SK-N-SH treated with all-trans-retinoic acid at 6 μM for 48 hours (cell line): ENCODE measurements at regions not wholly inside any gene's neighbourhood (a gene's known extent, or its start where the extent isn't known, plus 50 kb on each side); places are given as distances from the start of the nearest gene placed in this dataset.

Experiments used
- ATAC-seq: fragments of 200-7000 bp; cut with Tn5 transposase; 3 replicates; pipeline ENCODE4 v1.9.1; 2020; ENCODE audit warnings: mild to moderate bottlenecking, moderate library complexity
- ARNTL ChIP-seq: fragments of 450-650 bp; formaldehyde crosslinking; IDR thresholded peaks from 2 replicates; pipeline ENCODE4 v1.5.0; 2020; ENCODE audit warnings: low read depth, mild to moderate bottlenecking, moderate library complexity, borderline replicate concordance
- BACH2 ChIP-seq: fragments of 250-450 bp; sonication (Bioruptor Pico); IDR thresholded peaks from 2 replicates; pipeline ENCODE4 v1.9.0; 2021; ENCODE audit warnings: mild to moderate bottlenecking, borderline replicate concordance
- CREB5 ChIP-seq: fragments of 250-450 bp; sonication (Bioruptor Pico); IDR thresholded peaks from 2 replicates; pipeline ENCODE4 v1.5.1; 2020; ENCODE audit warnings: low read depth, mild to moderate bottlenecking, moderate library complexity
- CSDC2 ChIP-seq: fragments of 250-450 bp; sonication (Bioruptor Pico); IDR thresholded peaks from 2 replicates; pipeline ENCODE4 v1.5.0; 2020; ENCODE audit warnings: mild to moderate bottlenecking, moderate library complexity
- CSRNP3 ChIP-seq: fragments of 250-450 bp; sonication (Bioruptor Pico); IDR thresholded peaks from 2 replicates; pipeline ENCODE4 v1.5.1; 2021; ENCODE audit warnings: mild to moderate bottlenecking, moderate library complexity
- ESRRG ChIP-seq: fragments of 250-450 bp; sonication (Bioruptor Pico); IDR thresholded peaks from 2 replicates; pipeline ENCODE4 v1.6.1; 2021; ENCODE audit warnings: mild to moderate bottlenecking
- GLIS3 ChIP-seq: fragments of 250-450 bp; sonication (Bioruptor Pico); IDR thresholded peaks from 2 replicates; pipeline ENCODE4 v1.5.0; 2020; ENCODE audit warnings: mild to moderate bottlenecking, moderate library complexity
- ISL1 ChIP-seq: fragments of 250-450 bp; sonication (Bioruptor Pico); IDR thresholded peaks from 2 replicates; pipeline ENCODE4 v2.1.2; 2022; ENCODE audit warnings: mild to moderate bottlenecking, moderate library complexity
- OSR1 ChIP-seq: fragments of 250-450 bp; sonication (Bioruptor Pico); IDR thresholded peaks from 2 replicates; pipeline ENCODE4 v1.8.0; 2022; ENCODE audit warnings: moderate library complexity, mild to moderate bottlenecking, inconsistent platforms
- PATZ1 ChIP-seq: fragments of 250-450 bp; sonication (Bioruptor Pico); IDR thresholded peaks from 2 replicates; pipeline ENCODE4 v1.8.0; 2020; ENCODE audit warnings: mild to moderate bottlenecking, moderate library complexity, borderline replicate concordance
- POU6F1 ChIP-seq: fragments of 250-450 bp; sonication (Bioruptor Pico); IDR thresholded peaks from 2 replicates; pipeline ENCODE4 v1.8.0; 2021; ENCODE audit warnings: low read depth, mild to moderate bottlenecking, moderate library complexity, borderline replicate concordance
- PPARA ChIP-seq: fragments of 250-450 bp; sonication (Bioruptor Pico); IDR thresholded peaks from 2 replicates; pipeline ENCODE4 v1.5.0; 2020; ENCODE audit warnings: mild to moderate bottlenecking, borderline replicate concordance
- RARB ChIP-seq: fragments of 250-450 bp; sonication (Bioruptor Pico); IDR thresholded peaks from 2 replicates; pipeline ENCODE4 v1.8.0; 2021; ENCODE audit warnings: mild to moderate bottlenecking, moderate library complexity
- TCF4 ChIP-seq: fragments of 250-450 bp; sonication (Bioruptor Pico); IDR thresholded peaks from 2 replicates; pipeline ENCODE4 v1.8.0; 2021; ENCODE audit warnings: mild to moderate bottlenecking, moderate library complexity, borderline replicate concordance
- TOX ChIP-seq: fragments of 250-450 bp; sonication (Bioruptor Pico); IDR thresholded peaks from 2 replicates; pipeline ENCODE4 v1.8.0; 2021; ENCODE audit warnings: mild to moderate bottlenecking, moderate library complexity, borderline replicate concordance
- TSHZ2 ChIP-seq: fragments of 250-450 bp; sonication (Bioruptor Pico); IDR thresholded peaks from 2 replicates; pipeline ENCODE4 v1.5.0; 2020; ENCODE audit warnings: mild to moderate bottlenecking, moderate library complexity
- ZFP3 ChIP-seq: fragments of 250-450 bp; sonication (Bioruptor Pico); IDR thresholded peaks from 2 replicates; pipeline ENCODE4 v1.5.0; 2020; ENCODE audit warnings: mild to moderate bottlenecking, moderate library complexity
- ZFP30 ChIP-seq: fragments of 450-650 bp; formaldehyde crosslinking; IDR thresholded peaks from 2 replicates; pipeline ENCODE4 v1.5.0; 2022; ENCODE audit warnings: mild to moderate bottlenecking, moderate library complexity
- ZNF70 ChIP-seq: fragments of 450-650 bp; formaldehyde crosslinking; IDR thresholded peaks from 2 replicates; pipeline ENCODE4 v1.5.0; 2020; ENCODE audit warnings: mild to moderate bottlenecking, moderate library complexity
- ZNF8 ChIP-seq: fragments of 450-650 bp; formaldehyde crosslinking; IDR thresholded peaks from 2 replicates; pipeline ENCODE4 v1.5.0; 2020; ENCODE audit warnings: mild to moderate bottlenecking, moderate library complexity

GRCh38 chr10:125344573-125345171 is 184.3 kb upstream of the CTBP2 start:
- ATAC-seq = no peak
- TF ChIP-seq ESRRG (CRISPR knock-in tag) = no peak
- no peak for TF ChIP-seq ZFP30
- no peak for TF ChIP-seq POU6F1
- TF ChIP-seq PPARA (CRISPR knock-in tag) = no peak
- no peak for TF ChIP-seq TOX
- TF ChIP-seq OSR1 (CRISPR knock-in tag) = no peak
- TF ChIP-seq CSRNP3 (CRISPR knock-in tag) = no peak
- TF ChIP-seq TSHZ2 (CRISPR knock-in tag) = no peak
- no peak for TF ChIP-seq GLIS3 (CRISPR knock-in tag)
- TF ChIP-seq CSDC2 (CRISPR knock-in tag) = no peak
- TF ChIP-seq ZNF8 = no peak
- no peak for TF ChIP-seq ZNF70
- no peak for TF ChIP-seq RARB (CRISPR knock-in tag)
- no peak for TF ChIP-seq TCF4 (CRISPR knock-in tag)
- no peak for TF ChIP-seq BACH2 (CRISPR knock-in tag)
- no peak for TF ChIP-seq CREB5

- TF ChIP-seq ISL1 (CRISPR knock-in tag) = no peak
- TF ChIP-seq TCF4 (CRISPR knock-in tag) = peak; percentile 24; the same call in 1 of the 2 replicates
- ATAC-seq = no peak
These were observed 183.6 kb upstream of the CTBP2 start for GRCh38 chr10:125343983-125344382.

GRCh38 chr10:125343118-125343925 is 183.0 kb upstream of the CTBP2 start:
- no peak for TF ChIP-seq TCF4 (CRISPR knock-in tag)
- 0 out of 3 replicates have a peak, but pooled peaks have one; percentile 41 for ATAC-seq

GRCh38 chr10:125341611-125342010 is 181.2 kb upstream of the CTBP2 start:
- no peak for ATAC-seq
- no peak for TF ChIP-seq PPARA (CRISPR knock-in tag)
- no peak for TF ChIP-seq POU6F1
- no peak for TF ChIP-seq ESRRG (CRISPR knock-in tag)
- no peak for TF ChIP-seq CREB5
- TF ChIP-seq CSRNP3 (CRISPR knock-in tag) = no peak
- TF ChIP-seq ZNF8 = no peak
- TF ChIP-seq ARNTL (CRISPR knock-in tag) = no peak
- TF ChIP-seq PATZ1 (CRISPR knock-in tag) = no peak
- no peak for TF ChIP-seq OSR1 (CRISPR knock-in tag)
- no peak for TF ChIP-seq CSDC2 (CRISPR knock-in tag)
- TF ChIP-seq ZFP3 (CRISPR knock-in tag) = no peak
- TF ChIP-seq TCF4 (CRISPR knock-in tag) = no peak
